ENCODE measurements at regions not wholly inside any gene's neighbourhood (a gene's known extent, or its start where the extent isn't known, plus 50 kb on each side); places are given as distances from the start of the nearest gene placed in this dataset.

GRCh38 chr16:50889276-50889675 is 147.4 kb downstream of the CYLD start:
- intact Hi-C loops (cut with DNase I): no loop called here
- ATAC-seq (no peak), DNase-seq (no peak)
- Histone ChIP-seq H3K27ac (no peak overlapping the region), H3K4me3 (no peak overlapping the region), H3K36me3 (replicated peaks in 1 of 2; ENCODE audit: insufficient read depth in 1 of 2, low read depth in 2 of 2) (no peaks in the 10 kb centered on the region), H3K27me3 (no peaks in the 10 kb centered on the region), H3K9me3 (no peaks in the 10 kb centered on the region), H3K4me1 (no peaks in the 10 kb centered on the region)
- WGBS, 2 donors: 81 to 85% methylated on average over 6 of the region's 6 CpGs
- TF ChIP-seq POLR2A (IDR thresholded peaks at IDR 0.05): no peak
- TF ChIP-seq, protein P1, sequence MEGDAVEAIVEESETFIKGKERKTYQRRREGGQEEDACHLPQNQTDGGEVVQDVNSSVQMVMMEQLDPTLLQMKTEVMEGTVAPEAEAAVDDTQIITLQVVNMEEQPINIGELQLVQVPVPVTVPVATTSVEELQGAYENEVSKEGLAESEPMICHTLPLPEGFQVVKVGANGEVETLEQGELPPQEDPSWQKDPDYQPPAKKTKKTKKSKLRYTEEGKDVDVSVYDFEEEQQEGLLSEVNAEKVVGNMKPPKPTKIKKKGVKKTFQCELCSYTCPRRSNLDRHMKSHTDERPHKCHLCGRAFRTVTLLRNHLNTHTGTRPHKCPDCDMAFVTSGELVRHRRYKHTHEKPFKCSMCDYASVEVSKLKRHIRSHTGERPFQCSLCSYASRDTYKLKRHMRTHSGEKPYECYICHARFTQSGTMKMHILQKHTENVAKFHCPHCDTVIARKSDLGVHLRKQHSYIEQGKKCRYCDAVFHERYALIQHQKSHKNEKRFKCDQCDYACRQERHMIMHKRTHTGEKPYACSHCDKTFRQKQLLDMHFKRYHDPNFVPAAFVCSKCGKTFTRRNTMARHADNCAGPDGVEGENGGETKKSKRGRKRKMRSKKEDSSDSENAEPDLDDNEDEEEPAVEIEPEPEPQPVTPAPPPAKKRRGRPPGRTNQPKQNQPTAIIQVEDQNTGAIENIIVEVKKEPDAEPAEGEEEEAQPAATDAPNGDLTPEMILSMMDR (IDR thresholded peaks at IDR 0.05): no peak

DNA sequence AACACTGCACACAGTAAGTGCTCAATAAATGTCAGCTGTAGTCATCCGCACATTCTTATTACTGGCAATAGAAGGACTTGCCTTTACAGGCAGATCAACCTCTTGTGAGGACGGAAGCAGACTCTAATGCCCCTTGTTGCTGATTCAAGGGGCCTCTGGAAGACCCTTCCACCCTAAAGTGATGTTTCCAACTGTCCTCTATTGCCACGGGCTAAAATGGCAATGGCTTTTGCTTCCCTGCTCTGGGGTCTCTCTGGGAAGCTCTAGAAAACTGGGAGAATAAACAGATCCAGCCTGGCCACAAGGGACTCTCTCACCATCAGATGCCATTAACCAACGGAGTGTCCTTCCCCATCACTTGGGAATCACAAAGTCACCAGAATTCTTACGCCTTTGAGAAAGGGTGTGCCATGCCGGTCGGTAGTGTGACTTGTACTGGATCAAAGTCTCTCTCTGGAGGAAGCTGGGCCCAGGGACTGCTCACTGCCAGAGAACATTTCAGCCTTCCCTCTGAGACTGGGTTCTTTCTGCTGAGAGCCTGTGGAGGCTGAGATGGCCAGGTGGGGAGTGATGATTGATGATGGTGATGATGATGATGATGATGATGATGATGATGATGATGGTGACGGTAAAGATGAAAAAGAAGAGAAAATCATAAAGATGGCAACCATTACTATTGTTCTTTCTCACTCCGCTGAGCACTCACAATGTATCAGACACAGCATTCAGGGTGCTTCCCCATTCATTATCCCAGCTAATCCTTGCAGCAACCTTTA is 146.8 kb downstream of the CYLD start:
- no peak for DNase-seq
- H3K27me3 ChIP-seq: no peaks in the 10 kb centered on the region
- intact Hi-C loops (cut with DNase I): no loop called here
- H3K9me3 ChIP-seq: no peaks in the 10 kb centered on the region
- H3K27ac ChIP-seq: no peak overlapping the region
- TF ChIP-seq POLR2A (IDR thresholded peaks at IDR 0.05): no peak
- TF ChIP-seq, protein P1 (IDR thresholded peaks at IDR 0.05): no peak
- H3K4me3 ChIP-seq: no peak overlapping the region
- WGBS, 2 donors: 76 to 85% methylated on average over 8 to 9 of the region's 9 CpGs
- no peak for ATAC-seq
- H3K36me3 ChIP-seq (replicated peaks in 1 of 2; ENCODE audit: insufficient read depth in 1 of 2, low read depth in 2 of 2): no peaks in the 10 kb centered on the region
- no peaks in the 10 kb centered on the region for H3K4me1 ChIP-seq

DNA sequence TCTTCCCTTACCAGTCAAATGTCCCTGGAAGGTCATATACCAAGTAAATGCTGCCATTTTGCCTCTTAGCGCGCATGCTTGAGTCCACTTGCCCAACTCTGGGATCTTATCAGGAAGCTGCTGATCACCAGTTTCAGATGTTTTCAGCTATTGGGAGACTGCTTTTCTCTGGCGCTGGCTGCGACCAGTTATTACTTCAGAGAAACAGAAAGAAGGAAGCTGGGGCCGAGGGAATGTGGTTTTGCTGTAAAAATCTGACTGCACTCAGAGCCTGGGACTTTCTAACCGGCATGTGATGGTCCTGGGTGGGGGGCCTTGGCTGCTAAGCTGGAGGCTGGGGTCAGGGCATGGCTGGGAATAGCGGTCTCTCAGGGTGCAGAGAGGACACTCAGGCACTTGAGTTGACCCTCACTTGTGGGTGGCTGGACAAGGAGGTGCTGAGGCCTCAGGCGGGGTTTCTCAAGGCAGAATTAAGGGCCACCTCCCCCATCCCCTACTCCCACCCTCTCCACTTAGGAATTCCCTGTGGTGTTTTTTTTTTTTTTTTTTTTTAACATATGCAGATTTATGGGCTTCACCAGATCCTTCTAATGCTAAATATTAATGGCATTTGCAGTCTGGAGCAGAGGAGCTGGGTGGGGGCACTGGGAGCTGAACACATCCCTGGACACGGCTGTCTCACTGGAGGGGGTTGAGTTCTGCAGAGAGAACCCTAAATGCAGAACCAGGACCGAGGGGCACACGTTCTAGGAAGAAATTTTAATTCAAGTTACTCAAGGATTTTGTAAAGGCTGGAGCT is 145.8 kb downstream of the CYLD start:
- WGBS, 2 donors: 69 to 85% methylated on average over 10 to 11 of the region's 11 CpGs
- ATAC-seq (no peak), DNase-seq (no peak)
- no peaks in the 10 kb centered on the region for H3K9me3 ChIP-seq
- no peaks in the 10 kb centered on the region for H3K27me3 ChIP-seq
- no peak overlapping the region for H3K27ac ChIP-seq
- no peak overlapping the region for H3K4me3 ChIP-seq
- TF ChIP-seq, protein P1 (IDR thresholded peaks at IDR 0.05): no peak
- TF ChIP-seq POLR2A (IDR thresholded peaks at IDR 0.05): no peak
- no peaks in the 10 kb centered on the region for H3K4me1 ChIP-seq
- no peaks in the 10 kb centered on the region for H3K36me3 ChIP-seq (replicated peaks in 1 of 2; ENCODE audit: insufficient read depth in 1 of 2, low read depth in 2 of 2)
- intact Hi-C loops (cut with DNase I): no loop called here

GRCh38 chr16:50884066-50884860 is 142.4 kb downstream of the CYLD start:
- H3K27me3 ChIP-seq: no peaks in the 10 kb centered on the region
- H3K4me3 ChIP-seq: no peak overlapping the region
- DNase-seq: no peak
- H3K27ac ChIP-seq: no peak overlapping the region
- no peak for ATAC-seq
- H3K9me3 ChIP-seq: no peaks in the 10 kb centered on the region
- peaks cover 22% of the 10 kb centered on the region for H3K4me1 ChIP-seq
- TF ChIP-seq, protein P1 (IDR thresholded peaks at IDR 0.05): peak in 2 of 7 experiments; percentile 7 to 22
- no peak for TF ChIP-seq POLR2A (IDR thresholded peaks at IDR 0.05)
- H3K36me3 ChIP-seq (replicated peaks in 1 of 2; ENCODE audit: insufficient read depth in 1 of 2, low read depth in 2 of 2): no peaks in the 10 kb centered on the region
- intact Hi-C loops (cut with DNase I): no loop called here
- 54 to 75% methylated on average over 16 to 19 of the region's 22 CpGs for WGBS, 2 donors
